HG02798 (cell line): ENCODE measurements at regions not wholly inside any gene's neighbourhood (a gene's known extent, or its start where the extent isn't known, plus 50 kb on each side); places are given as distances from the start of the nearest gene placed in this dataset.
A peak's percentile ranks its signal among the peaks of the same experiment; 100 is the strongest.
"Not testable (repeated sequence)": the region's sequence is repeated elsewhere in the genome, so short reads cannot be mapped to it uniquely, and the experiment has no call there.

Source experiments
- ATAC-seq: cut with Tn5 transposase; IDR thresholded peaks from one replicate; pipeline ENCODE4 v1.9.1; 2021; ENCODE audit warnings: mild to moderate bottlenecking; ENCODE audit not compliant: unreplicated experiment, poor library complexity

DNA sequence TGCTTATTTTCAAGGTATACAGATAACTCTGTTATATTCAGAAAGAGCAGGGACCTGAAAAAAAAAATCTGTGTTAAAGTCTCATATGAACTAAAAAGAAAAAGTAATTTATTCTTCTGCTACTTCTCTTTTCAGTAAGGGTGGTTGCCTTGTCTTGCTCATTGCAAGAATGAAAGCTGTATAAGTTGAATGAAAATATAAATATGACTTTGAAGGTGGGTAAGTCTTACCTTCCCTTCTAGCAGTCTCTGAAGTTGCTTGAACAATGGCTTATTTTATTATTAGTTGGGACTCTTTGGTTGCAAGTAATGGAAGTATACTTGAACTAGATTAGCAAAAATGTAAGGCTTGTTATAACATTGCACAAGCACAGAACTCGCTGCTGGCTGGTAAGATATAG lies 1554.9 kb downstream of the SI start:
- ATAC-seq = no peak

DNA sequence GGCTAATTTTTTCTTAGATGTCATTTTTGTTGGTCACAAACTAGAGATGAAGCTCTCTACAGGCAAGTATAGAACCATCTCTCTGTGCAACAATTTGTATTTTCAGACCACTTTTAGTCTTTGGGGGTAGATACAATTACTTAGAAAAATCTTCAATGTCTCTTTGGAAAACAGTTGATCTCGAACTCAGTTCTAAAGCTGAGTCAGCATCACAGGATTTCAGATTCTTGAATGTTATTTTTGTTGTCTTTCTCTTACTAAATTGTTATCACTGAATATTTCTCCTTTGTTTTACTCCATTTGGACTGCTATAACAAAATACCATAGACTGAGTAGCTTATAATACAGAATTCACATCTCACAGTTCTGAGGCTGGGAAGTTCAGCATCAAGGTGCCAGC lies 1557.0 kb downstream of the SI start:
- no peak for ATAC-seq

GRCh38 chr3:163518065-163518464 lies 1560.2 kb downstream of the SI start:
- ATAC-seq = no peak

DNA sequence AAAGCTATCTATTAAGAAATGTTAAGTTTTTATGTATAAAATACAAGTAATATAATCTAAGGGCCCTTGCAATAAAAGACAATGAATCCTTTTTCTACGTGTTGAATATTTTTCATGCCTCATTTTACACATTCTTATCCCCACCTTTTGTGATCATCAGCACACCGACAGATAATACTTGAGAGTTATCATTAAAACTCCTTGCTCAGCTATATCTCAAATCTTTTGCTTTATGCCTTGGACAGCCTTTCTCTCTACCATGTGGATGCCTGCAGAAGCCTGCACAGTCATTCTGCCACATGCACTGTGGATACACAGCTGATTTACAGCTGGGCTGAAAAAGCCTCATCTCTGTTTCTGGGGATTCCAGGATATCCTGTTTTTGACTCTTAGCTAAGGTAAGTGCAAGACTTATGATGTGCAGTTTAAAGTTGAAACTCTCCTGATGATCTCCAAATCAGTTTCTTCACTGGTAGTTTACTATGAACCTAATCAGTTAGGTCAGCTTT lies 1565.1 kb downstream of the SI start:
- no peak for ATAC-seq

- no peak for ATAC-seq
Measured at GRCh38 chr3:163508206-163508605, 1570.1 kb downstream of the SI start.

GRCh38 chr3:163504974-163505373 lies 1573.3 kb downstream of the SI start:
- ATAC-seq = no peak

DNA sequence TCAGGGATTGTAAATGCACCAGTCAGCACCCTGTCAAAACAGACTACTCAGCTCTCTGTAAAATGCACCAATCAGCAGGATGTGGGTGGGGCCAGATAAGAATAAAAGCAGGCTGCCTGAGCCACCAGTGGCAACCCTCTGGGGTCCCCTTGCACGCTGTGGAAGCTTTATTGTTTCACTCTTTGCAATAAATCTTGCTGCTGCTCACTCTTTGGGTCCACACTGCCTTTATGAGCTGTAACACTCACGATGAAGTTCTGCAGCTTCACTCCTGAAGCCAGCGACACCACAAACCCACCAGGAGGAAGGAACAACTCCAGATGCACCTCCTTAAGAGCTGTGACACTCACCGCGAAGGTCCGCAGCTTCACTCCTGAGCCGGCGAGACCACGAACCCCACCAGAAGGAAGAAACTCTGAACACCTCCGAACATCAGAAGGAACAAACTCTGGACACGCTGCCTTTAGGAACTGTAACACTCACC lies 1578.5 kb downstream of the SI start:
- not testable (repeated sequence) for ATAC-seq

DNA sequence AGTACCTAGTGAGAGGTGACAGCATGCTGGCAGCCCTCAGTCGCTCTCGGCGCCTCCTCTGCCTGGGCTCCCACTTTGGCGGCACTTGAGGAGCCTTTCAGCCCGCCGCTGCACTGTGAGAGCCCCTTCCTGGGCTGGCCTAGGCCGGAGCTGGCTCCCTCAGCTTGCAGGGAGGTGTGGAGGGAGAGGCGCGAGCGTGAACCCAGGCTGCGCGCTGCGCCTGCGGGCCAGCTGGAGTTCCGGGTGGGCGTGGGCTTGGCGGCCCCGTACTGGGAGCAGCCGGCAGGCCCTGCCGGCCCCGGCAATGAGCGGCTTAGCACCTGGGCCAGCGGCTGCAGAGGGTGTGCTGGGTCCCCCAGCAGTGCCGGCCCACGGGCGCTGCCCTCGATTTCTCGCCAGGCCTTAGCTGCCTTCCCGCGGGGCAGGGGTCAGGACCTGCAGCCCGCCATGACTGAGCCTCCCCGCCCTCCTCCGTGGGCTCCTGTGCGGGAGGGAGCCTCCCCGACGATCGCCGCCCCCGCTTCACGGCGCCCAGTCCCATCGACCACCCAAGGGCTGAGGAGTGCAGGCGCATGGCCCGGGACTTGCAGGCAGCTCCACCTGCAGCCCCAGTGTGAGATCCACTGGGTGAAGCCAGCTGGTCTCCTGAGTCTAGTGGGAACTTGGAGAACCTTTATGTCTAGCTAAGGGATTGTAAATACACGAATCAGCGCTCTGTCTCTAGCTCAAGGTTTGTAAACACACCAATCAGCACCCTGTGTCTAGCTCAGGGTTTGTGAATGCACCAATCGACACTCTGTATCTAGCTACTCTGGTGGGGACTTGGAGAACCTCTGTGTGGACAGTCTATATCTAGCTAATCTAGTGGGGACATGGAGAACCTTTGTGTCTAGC lies 1579.2 kb downstream of the SI start:
- ATAC-seq = not testable (repeated sequence)

GRCh38 chr3:163491714-163492113 lies 1586.6 kb downstream of the SI start:
- no peak for ATAC-seq

- peak; percentile 71 for ATAC-seq
Measured at GRCh38 chr3:163490119-163490518, 1588.2 kb downstream of the SI start.

- ATAC-seq = no peak
Measured at GRCh38 chr3:163482695-163483094, 1595.6 kb downstream of the SI start.

DNA sequence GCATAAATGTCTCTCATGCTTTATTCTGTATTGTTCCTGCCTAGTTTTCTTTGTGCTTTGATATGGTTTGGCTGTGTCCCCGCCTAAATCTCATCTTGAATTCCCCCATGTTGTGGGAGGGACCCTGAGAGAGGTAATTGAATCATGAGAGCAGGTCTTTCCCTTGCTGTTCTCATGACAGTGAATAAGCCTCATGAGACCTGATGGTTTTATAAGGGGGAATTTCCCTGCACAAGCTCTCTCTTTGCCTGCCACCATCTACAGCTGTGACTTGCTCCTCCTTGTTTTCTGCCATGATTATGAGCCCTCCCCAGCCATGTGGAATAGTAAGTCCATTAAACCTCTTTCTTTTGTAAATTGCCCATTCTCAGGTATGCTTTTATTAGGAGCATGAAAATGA lies 1596.6 kb downstream of the SI start:
- no peak for ATAC-seq

DNA sequence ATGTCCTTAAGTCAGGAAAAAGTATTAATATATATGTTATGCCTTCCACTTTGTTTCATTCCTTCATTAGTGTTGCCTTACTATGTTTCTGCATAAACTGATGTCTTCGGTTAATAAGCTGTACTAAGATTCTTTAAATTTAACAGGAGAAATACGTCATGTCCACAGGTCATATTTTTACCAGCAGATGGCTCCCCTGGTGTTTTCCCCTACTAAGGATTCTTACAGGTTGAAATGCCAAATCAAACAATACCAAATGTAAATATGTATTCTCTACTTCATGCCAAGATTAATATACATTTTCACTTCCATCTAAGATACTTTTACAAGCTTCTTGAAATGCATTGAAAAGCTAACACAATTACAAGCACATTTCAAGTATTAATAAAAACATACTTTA lies 1602.1 kb downstream of the SI start:
- no peak for ATAC-seq

DNA sequence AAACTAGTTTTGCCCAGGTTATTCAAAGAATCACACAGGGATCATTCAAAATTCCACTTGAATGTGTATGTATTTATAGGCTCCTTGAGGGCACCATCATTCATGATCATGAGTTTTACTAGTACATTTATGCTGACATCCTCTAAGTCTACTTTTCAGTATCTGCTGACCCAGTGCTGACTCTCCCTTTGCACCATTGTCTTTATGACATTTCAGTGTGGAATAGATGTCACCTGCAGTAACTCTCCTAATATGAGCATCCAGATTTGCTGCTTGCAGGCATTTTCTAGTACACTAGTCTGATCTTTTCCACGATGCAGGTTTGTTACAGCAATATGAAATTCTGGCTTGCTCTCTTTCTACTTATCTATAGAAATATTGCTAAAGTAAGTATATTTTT lies 1603.5 kb downstream of the SI start:
- no peak for ATAC-seq

DNA sequence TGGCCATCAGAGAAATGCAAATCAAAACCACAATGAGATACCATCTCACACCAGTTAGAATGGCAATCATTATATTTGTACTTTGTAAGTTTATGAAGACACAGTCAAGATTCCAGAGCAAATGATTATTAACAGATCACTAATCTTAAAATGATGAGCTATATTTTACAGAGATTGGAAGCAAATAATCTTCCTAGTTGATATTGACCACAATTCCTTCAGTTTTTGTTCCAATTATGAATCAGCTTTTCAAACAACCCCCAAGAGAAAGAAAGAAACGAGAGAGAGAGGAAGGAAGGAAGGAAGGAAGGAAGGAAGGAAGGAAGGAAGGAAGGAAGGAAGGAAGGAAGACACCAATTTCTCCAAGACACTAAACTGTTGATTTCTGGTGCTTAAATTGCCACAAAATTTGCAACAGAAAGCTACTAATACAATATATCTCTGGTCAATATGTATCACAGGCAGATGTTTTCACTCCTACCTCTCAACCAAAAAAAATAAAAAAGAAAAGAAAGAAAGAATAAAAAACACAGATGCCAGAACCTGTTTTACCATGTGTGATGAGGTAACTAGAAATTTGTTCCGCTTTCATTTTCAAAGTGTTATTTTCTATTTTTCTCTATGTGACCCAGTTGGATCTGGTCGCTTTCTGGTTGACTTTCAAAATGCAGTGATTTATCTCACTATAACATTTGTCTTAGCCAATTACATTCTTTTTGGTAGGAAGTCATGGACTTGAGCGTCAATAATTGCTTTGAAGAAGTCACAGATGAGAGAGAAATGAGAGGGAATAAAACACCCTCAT lies 1609.6 kb downstream of the SI start:
- no peak for ATAC-seq

- ATAC-seq = no peak
Measured at GRCh38 chr3:163462446-163462845, 1615.8 kb downstream of the SI start.

GRCh38 chr3:163450698-163451097 lies 1627.6 kb downstream of the SI start:
- no peak for ATAC-seq

DNA sequence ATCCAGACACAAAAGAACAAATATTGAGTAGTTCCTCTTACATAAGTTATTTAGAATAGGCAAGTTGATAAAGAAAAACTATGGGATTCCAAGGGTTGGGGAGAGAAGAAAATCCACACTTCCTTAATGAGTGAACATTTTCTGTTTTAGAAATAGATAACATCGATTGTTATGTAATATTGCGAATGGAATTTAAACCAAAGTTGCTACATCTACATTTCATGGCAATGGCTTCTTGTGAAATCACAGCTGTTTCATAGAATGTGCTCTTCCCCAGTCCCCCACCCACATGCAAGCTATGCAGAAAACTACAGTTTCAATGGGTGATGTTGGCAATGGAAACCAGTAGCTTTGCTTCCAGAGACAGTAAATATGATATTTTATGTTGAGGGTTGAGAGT lies 1639.5 kb downstream of the SI start:
- ATAC-seq = no peak

- no peak for ATAC-seq
Measured at GRCh38 chr3:163422671-163423070, 1655.6 kb downstream of the SI start.

DNA sequence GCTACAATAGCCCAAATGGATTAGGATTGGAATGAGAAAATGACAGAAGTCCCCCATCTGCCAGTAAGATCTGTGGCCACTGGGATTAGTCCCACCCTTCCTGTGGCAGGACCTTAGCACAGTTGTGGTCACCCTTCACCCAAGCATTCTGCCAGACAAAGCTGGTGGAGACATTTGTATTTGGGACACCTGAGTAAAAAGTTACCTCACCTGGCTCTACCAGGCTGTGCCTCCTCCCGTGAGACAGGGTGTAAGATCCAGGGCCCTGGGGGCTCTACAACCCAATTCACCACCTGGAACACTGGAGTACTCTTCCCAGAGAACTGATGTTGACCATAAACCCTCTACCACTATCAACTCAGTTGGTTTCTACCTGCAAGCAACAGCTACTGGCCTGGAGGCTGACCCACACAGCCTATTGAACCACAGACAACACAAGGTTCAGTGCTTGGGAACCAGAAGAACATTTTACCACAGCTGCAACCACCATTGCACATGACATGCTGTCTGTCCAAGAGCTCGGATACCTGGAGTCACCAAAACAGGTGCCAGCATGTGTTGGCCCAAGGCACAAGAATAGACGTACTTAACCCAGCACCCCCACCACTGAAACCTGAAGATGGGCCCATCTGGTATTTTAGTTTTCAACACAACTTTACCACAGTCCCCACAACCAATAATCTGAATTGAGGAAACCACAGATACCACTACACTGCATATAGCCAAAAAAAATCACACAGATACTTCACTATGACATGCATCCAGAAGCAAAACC lies 1686.7 kb downstream of the SI start:
- no peak for ATAC-seq
